ENCODE measurements at regions not wholly inside any gene's neighbourhood (a gene's known extent, or its start where the extent isn't known, plus 50 kb on each side); places are given as distances from the start of the nearest gene placed in this dataset.
"Not testable (repeated sequence)": the region's sequence is repeated elsewhere in the genome, so short reads cannot be mapped to it uniquely, and the experiment has no call there.

DNA sequence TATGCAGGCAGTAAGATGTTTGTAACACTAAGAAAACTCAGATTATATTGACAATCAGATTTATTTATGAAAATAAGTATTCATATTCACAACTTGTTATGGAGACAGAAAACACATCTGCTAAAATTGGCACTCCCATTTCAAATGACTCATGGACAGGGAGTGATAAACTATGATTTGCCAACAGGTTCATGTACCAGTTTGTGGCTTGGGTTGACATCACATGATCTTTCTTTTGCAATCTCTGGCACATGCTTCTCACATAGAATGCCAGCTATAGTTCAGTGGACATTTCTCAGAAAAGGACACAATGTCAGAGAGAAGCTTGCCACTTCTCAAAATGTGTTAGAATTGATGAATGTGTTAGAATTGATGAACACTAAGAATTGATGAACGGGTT lies 663.2 kb upstream of the ANKRD30A start:
- DNase-seq (ENCODE audit: low read depth in 2 of 3, low spot score in 2 of 3): no peak

DNA sequence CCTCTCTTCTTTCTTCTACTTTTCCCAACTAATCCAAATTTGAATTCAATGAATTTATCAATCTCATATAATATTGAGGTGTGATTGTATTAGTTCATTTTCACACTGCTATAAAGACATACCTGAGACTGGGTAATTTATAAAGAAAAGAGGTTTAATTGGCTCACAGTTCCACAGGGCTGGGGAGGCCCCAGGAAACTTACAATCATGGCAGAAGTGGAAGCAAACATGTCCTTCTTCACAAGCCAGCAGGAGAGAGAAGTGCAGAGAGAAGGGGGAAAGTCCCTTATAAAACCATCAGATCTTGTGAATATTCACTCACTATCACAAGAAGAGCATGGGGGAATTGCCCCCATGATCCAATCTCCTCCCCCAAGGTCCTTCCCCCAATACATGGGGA lies 667.0 kb upstream of the ANKRD30A start:
- not testable (repeated sequence) for DNase-seq (ENCODE audit: low read depth in 2 of 3, low spot score in 2 of 3)

DNA sequence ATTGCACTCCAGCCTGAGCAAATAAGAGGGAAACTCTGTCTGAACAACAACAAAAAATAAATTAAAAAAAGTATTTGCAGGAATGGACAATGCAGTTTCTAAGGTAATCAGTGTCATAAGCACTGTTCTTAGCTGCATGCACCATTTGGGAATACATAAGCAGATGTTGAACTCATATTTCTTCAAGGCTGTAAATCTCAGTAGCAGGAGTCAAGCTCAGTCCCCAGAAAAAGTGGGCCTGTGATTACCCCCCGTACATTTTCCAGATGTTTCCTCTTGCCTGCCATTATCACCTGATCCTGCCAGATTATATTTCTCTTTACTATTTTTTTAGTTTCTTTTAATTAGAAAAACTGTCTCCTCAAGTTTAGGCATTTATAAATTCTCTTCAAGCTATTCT lies 667.6 kb upstream of the ANKRD30A start:
- no peak for DNase-seq (ENCODE audit: low read depth in 2 of 3, low spot score in 2 of 3)

DNA sequence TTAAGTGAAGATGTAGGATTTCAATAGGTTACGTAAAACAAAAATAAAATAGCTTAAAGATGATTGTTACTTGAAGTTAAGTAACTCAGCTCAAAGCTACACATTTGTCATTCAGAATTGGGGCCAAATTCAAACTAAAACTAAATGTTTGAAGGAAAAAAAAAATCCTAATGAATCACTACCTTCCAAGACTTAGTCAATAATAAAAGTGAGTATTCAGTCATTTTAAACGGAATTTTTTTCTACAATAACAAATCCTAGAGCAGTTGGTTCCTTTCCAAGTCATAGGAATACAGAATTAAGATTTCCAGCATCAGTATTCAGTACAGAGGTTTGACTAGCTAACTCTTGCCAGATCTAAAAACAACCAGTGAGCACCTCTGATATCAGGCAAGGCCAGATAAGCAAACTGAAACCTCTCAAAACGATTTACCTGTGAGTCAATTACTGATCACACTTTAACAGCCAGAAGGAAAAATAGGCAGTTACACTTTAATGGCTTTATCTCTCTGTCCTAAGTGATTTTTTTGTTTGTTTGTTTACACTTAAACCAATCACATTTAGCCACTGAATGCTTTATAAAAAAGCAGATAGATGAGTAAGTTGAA lies 669.8 kb upstream of the ANKRD30A start:
- DNase-seq (ENCODE audit: low read depth in 2 of 3, low spot score in 2 of 3): no peak

DNA sequence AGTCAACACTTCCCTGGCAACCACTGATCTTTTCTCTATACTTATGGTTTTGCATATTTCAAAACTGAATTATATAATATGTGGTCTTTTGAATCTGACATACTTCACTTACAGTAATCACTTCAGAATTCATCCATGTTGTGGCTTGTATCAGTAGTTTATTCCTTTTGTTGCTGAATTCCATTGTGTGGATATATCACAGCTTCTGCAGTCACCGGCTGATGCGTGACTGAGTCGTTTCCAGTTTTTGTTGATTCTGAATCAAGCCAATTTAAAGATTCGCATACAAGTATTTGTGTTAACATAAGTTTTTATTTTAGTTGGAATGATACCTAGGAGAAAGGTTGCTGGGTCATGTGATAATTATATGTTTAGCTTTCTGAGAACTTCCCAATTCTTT lies 672.5 kb upstream of the ANKRD30A start:
- DNase-seq (ENCODE audit: low read depth in 2 of 3, low spot score in 2 of 3): no peak

DNA sequence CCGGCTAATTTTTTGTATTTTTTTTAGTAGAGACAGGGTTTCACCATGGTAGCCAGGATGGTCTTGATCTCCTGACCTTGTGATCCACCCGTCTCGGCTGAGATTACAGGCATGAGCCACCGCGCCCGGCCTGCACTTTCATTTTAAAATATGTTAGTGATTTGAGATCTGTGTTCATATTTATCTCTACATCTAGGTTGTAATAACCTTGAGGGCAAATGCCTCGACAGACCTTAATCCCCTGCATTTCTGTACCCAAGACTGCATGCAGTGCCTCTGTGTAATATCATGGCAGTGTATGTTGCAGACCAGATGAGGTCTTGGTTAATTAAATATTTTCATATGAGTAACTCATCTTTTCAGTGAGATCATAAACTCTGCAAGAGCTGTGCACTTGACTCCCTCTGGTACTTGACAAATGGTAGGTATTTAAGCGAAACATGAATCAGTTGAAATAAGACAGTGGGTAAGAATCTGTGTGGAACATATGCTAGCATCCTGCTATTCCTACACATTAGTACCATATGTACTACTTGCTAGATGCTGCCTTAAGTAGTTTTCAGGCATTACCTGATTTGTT lies 673.9 kb upstream of the ANKRD30A start:
- no peak for DNase-seq (ENCODE audit: low read depth in 2 of 3, low spot score in 2 of 3)

DNA sequence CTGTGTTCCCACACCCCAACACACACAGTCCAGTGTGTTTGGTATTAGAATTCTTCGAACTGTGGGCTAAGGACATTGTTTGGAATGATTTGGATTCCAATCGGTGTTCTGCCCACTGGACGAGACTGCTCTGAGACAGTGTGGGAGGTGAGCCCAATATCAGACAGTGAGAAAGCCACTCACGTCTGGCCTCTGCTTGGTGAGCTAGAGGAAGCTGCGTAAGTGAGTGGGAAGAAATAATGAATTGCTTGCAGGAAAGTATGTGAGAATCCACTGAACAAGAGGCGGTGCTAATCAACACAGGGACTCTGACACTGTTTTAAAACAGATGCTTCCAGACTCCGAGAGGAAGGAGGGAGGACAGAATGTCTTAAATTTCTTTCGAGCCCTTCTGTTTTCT lies 675.0 kb upstream of the ANKRD30A start:
- no peak for DNase-seq (ENCODE audit: low read depth in 2 of 3, low spot score in 2 of 3)

DNA sequence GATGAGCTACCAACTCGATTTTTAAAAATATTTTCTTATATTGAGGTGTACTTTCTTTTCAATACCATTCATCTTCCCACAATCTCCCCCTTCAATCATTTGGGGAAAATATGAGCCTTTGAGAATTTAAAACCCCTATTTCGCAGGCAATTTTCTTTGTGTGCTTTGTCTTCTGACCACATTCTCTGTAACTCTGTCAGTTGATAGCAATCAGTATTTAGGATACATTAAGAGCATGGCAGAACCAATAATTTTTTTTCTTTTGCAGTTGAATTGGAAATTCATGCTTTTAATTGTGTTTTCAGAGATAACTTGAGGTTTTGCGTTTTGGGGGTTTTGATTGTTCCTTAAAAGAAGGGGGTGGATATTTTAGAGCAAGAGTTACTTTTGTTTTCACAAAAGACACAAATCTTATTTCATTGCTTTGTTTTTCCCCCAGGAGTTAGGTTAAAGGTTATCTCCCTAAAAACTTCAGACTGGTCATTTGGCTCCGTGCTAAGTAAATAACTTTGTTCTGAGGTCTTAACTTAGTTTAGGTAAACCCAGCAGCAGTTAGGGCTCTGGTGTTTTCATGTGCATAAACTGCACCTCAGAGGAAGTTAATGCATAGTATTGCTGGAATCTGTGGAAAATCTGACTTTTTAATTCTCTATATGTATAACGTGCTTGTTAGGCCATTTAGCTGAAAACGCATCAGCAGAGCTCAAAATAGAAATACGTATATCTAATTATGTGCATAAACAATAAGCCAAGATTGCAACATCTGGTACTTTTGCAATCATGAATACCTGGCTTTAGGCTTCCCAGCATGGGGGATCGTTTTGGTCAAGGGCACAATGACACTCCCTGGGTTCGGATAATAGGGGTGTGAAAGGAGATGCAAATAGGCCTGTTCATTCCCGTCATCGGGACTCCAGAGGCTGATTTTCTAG lies 676.4 kb upstream of the ANKRD30A start:
- no peak for DNase-seq (ENCODE audit: low read depth in 2 of 3, low spot score in 2 of 3)

DNA sequence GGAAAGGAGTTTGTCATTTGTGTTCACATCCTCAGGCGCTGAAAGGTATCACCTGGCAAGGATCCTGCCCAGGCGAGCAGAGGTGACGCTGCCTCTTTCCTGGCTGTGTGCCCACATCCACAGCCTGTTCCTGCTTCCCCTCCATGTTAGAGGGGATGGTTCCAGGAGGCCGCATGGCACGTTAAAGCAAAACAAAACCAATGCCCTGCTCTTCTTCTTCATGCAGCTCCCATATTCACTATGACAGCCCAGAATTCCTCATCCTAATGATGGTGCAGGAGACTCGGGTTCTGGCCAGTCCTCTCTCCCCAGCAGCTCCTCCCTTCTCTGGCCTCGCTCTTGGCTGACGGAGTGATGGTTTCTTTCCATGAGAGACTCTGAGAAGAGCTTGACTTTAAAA lies 678.5 kb upstream of the ANKRD30A start:
- no peak for DNase-seq (ENCODE audit: low read depth in 2 of 3, low spot score in 2 of 3)

DNA sequence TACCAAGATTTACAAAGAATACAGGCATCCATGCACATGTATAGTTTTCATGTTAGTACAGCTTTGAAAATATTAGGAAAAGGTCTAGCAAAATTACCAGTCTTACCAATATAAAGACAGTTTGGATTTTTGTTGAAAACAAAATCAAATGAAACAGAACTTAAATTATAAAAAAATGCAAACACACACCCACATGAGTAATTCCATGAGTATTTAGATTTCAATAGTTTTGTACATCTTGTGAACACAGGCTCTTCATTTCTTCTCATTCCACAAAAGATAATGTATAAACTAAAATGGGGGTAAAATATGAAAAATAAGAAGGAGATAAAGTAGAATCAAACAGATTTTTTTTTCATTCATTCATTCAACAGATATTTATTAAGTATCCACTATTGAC lies 682.2 kb upstream of the ANKRD30A start:
- DNase-seq (ENCODE audit: low read depth in 2 of 3, low spot score in 2 of 3): no peak

DNA sequence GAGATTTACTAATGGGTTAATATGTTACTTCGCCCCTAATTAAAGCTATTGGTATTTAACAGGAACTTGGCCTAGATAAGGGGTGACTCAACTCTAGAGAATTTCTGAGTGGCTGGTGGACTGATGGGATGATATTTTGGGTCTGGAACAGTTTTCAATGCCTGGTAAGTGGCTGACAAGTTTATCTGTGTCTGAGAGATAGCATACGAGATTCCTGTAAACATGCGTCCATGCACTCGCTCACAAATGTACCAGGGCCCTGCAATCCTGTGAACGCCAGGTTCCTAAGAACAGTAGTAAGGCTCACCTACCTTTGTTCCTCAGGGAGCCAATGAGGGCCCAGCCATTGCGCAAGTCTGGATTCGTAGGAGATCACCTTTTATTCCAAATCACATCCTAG lies 683.8 kb upstream of the ANKRD30A start:
- DNase-seq (ENCODE audit: low read depth in 2 of 3, low spot score in 2 of 3): no peak

DNA sequence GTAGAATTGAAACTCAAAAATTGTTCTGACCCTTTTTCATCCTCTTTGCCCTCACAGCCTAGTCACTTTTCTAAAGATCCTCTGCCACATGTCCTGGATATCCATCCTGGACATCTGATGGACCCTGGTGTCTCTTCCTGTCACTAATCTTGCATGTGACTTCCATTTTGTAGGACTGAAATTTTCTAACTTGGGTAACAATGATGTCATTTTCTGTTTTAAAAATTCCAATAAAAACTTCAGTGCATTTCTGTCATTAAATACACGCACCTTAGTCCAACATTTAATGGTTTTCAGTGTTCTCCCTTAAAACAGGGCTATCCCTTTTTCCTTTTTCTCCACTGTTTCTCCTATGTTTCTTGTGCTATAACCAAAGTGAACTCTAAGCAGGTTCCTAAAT lies 684.9 kb upstream of the ANKRD30A start:
- DNase-seq (ENCODE audit: low read depth in 2 of 3, low spot score in 2 of 3): no peak

DNA sequence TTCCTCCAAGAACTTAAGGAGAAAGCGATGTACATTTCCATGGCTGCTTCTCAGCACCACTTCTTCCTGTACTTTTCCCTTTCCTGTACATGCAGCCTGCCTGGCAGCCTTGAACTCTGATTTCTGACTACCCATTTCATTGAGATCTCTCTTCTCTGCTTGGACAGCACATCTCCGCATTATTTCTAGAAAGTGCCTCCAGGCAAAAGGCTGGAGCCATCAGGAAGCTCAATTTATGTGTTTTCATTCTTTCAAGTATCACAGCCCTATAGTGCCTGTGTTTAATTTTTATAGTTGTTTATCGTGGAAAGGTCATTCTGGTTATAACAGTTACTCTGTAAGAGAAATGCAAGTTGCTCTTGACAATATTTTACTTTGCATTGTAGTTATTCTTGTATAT lies 688.0 kb upstream of the ANKRD30A start:
- DNase-seq (ENCODE audit: low read depth in 2 of 3, low spot score in 2 of 3): no peak

DNA sequence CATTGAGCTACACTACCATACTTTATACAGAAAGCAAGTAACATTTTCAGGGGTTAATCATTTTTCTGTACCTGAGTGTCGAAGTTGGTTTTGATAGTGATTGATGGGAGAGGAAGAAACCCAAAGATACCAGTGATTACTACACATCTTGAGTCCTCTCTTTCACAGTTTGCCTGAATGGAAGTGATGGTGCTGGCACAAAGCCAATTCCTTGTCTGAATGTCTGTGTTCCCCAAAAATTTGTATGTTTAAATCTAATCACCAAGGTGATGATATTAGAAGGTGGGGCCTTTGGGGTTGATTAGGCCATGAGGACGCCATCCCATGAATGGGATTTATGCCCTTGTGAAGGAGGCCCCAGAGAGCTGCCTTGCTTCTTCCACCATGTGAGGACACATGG lies 696.9 kb upstream of the ANKRD30A start:
- DNase-seq (ENCODE audit: low read depth in 2 of 3, low spot score in 2 of 3): no peak

DNA sequence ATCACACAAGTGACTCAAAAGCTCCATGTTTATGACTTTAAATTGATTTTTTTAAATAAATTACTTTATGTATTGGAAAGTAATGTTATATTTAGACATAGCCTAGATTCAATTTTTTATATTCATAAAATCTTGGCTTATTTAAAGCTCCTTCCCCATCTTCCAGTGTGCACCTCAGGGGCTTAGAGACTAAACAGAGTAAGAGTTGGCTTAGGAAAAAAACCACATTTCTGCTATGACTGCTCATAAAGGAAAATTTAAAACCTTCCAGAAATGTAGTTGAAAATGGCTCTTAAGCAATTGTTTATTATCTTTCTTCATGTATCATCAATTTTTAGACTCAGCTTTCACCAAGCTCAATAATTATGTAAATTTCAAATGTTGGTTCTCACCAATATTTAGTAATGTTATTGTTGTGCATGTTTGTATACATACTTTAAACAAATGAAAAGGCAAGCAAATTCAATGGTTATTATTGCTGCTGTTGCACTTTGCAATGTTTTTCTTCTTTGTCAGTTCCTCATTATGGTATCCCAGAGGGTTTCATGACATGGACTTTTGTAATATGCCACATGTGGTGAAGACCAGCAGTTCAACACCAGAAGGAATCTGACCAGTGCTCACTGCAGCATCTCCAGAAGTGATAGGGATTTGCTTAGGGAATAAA lies 700.1 kb upstream of the ANKRD30A start:
- DNase-seq (ENCODE audit: low read depth in 2 of 3, low spot score in 2 of 3): no peak

DNA sequence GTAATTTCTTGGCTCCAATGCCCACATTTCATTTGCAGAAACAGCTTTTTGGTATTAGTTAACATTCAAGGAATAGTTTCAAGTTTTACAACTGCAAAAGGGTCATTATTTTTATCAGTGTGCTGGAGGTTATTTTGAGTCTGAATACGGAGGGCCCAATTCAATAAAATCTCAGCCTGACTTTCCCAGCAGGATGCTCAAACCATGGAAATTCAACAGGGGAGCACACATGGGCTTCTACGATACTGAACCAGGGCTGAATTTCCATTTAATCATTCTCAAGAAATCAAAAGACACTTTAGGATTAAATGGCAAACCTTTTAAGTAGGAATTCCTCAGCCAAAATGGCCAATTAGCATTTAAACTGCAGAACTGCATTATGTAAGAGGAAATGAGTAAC lies 700.9 kb upstream of the ANKRD30A start:
- no peak for DNase-seq (ENCODE audit: low read depth in 2 of 3, low spot score in 2 of 3)

DNA sequence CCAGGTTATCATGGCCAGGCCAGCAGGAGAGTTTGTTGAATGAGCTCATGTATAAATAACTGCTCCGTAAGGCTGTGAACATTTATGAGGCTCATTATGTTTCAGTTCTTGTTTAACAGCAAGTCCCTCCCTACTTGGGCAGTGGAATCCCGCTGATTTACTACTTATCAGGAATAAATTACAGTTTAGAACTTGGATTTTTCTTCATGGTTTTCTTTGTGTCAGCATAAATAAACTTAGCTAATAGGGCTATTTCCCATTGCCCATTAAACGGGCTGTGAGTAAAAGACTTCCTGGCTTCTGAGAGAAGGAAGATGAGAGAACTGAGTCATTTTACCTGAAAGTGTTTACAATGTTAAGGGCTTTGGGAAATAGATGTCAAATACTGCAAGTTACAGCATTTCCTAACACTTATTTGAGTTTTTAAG lies 701.6 kb upstream of the ANKRD30A start:
- DNase-seq (ENCODE audit: low read depth in 2 of 3, low spot score in 2 of 3): no peak

DNA sequence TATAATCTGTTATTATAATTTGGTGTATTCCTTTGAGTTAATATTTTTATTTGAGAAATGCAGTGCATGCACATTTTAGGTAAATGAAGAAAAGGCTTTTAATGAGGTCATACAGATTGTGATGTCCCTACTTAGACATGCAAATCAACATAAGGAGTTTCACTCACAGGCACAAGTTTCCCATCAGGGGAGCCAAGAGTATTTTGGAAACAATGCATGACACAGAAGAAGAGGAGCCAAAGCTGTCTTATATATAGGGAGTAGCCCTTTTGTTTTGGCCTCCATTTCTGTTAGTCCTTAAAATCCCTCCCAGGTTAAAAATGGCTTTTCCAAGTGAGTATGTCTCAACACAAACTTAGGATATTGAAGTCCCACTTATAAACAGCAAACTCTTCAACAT lies 703.4 kb upstream of the ANKRD30A start:
- DNase-seq (ENCODE audit: low read depth in 2 of 3, low spot score in 2 of 3): no peak

DNA sequence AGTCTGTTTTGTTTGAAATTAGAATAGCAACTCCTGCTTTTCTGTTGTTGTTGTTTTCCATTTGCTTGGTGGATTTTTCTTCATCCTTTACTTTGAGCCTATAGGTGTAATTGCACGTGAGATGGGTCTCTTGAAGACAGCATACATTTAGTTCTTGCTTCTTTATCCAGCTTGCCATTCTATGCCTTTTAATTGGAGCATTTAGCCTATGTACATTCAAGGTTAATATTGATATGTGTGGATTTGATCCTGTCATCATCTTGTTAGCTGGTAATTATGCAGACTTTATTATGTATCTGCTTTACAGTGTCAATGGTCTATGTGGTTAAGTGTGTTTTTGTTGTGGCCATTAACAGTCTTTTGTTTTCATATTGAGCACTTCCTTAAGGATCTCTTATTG lies 708.9 kb upstream of the ANKRD30A start:
- no peak for DNase-seq (ENCODE audit: low read depth in 2 of 3, low spot score in 2 of 3)

DNA sequence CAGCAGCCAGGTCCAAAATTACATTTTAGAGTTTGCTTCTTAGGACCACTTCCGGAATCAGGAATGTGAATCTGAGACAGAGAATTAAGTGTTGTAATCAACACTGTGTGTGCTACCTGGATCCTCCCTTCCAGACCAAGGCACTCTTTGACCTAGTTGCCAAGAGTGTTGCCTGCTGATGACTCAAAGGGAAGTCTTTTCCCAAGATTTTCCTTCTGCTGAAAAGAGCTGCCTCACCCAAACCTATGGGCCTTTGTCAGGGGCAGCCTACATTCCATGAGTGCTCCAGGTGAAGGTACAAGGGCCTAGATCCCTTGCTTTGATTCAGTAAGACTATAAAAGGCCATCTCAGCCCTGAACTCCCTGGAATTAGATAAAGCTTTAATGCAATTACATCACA lies 712.5 kb upstream of the ANKRD30A start:
- DNase-seq (ENCODE audit: low read depth in 2 of 3, low spot score in 2 of 3): no peak

DNA sequence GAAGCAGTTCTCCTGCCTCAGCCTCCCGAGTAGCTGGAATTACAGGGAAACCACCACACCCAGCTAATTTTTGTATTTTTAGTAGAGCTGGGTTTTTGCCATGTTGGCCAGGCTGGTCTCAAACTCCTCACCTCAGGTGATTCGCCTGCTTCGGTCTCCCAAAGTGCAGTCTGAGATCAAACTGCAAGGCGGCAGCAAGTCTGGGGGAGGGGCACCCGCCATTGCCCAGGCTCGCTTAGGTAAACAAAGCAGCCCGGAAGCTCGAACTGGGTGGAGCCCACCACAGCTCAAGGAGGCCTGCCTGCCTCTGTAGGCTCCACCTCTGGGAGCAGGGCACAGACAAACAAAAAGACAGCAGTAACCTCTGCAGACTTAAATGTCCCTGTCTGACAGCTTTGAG lies 725.2 kb upstream of the ANKRD30A start:
- not testable (repeated sequence) for DNase-seq (ENCODE audit: low read depth in 2 of 3, low spot score in 2 of 3)

DNA sequence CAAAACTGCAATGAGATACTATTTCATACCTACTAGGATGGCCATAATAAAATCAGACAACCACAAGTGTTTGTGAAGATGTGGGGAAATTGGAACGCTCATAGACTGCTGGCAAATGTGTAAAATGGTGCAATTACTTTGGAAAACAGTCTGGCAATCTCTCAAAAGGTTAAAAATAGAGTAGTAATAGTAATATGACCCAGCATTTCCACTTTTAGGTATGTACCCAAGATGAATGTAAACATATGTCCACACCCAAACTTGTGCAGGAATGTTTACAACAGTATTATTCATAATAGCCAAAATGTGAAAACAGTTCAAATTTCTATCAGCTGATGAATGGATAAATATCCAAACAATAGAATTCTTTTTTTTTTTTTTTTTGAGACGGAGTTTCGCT lies 731.6 kb upstream of the ANKRD30A start:
- no peak for DNase-seq (ENCODE audit: low read depth in 2 of 3, low spot score in 2 of 3)

Measured in activated CD8-positive, alpha-beta memory T cell treated with anti-CD3 and anti-CD28 coated beads for 48 hours (primary cell).